K562 (cell line): ENCODE measurements at regions not wholly inside any gene's neighbourhood (a gene's known extent, or its start where the extent isn't known, plus 50 kb on each side); places are given as distances from the start of the nearest gene placed in this dataset.

ENCODE experiments used
- EP300 ChIP-seq: IDR thresholded peaks from 2 replicates; pipeline ENCODE4 v1.6.1; 2012; ENCODE audit warnings: low read length, improper control_type of control experiment
- NUFIP1 ChIP-seq: fragments of 450-650 bp; IDR thresholded peaks from 2 replicates; pipeline ENCODE4 v1.6.1; 2018; ENCODE audit not compliant: partially characterized antibody
- SIN3A ChIP-seq, 2 experiments: fragments of 150-350 bp in 1 of 2; IDR thresholded peaks; 2 replicates each; pipeline ENCODE4 v1.6.1; 2011 to 2016; ENCODE audit warnings: borderline replicate concordance in 2 of 2, low read depth in 2 of 2, low read length in 2 of 2, mild to moderate bottlenecking in 2 of 2, moderate library complexity in 2 of 2; ENCODE audit not compliant: control insufficient read depth in 1 of 2
- ZNF354B ChIP-seq: fragments of 250-450 bp; sonication (Bioruptor Pico); IDR thresholded peaks from 2 replicates; pipeline ENCODE4 v1.4.0; 2020

- TF ChIP-seq EP300: no peak
- no peak for TF ChIP-seq SIN3A (IDR thresholded peaks at IDR 0.05; ENCODE audit: borderline replicate concordance in 2 of 2, control insufficient read depth in 1 of 2, low read depth in 2 of 2, low read length in 2 of 2)
- no peak for TF ChIP-seq ZNF354B (CRISPR knock-in tag)
- TF ChIP-seq NUFIP1: no peak
Measured at GRCh38 chr3:145518639-145519038, 642.3 kb downstream of the PLOD2 start.
